Mucosa of rectum (tissue), 2 donors: ENCODE measurements at regions not wholly inside any gene's neighbourhood (a gene's known extent, or its start where the extent isn't known, plus 50 kb on each side); places are given as distances from the start of the nearest gene placed in this dataset.

Experiments used
- H3K27ac ChIP-seq, 2 donors: one replicate each; pipeline ENCODE4 v1.7.0; 2013; ENCODE audit warnings: inconsistent platforms in 2 of 2, low read depth in 2 of 2, low read length in 2 of 2
- H3K27me3 ChIP-seq, 2 donors: one replicate each; pipeline ENCODE4 v1.7.0; 2013; ENCODE audit warnings: low read length in 2 of 2; ENCODE audit not compliant: control insufficient read depth in 2 of 2, insufficient read depth in 2 of 2
- H3K36me3 ChIP-seq, 2 donors: one replicate each; pipeline ENCODE4 v1.7.0; 2013; ENCODE audit warnings: low read length in 2 of 2; ENCODE audit not compliant: control insufficient read depth in 2 of 2, insufficient read depth in 2 of 2
- H3K4me1 ChIP-seq, 2 donors: one replicate each; pipeline ENCODE4 v1.7.0; 2013; ENCODE audit warnings: low read length in 2 of 2, mild to moderate bottlenecking in 1 of 2; ENCODE audit not compliant: control insufficient read depth in 2 of 2, insufficient read depth in 2 of 2
- H3K4me3 ChIP-seq, 2 donors: one replicate each; pipeline ENCODE4 v1.7.0; 2013; ENCODE audit warnings: low read length in 2 of 2
- H3K9ac ChIP-seq, 2 donors: one replicate each; pipeline ENCODE4 v1.7.0; 2013; ENCODE audit warnings: low read length in 2 of 2, low read depth in 1 of 2, mild to moderate bottlenecking in 1 of 2
- H3K9me3 ChIP-seq, 2 donors: one replicate each; pipeline ENCODE4 v1.7.0; 2013; ENCODE audit warnings: low read length in 2 of 2; ENCODE audit not compliant: control insufficient read depth in 2 of 2
- donor health status: healthy.
- donor health status: Normal muscosa, but diverticular disease.

GRCh38 chr10:81026591-81026990 is 488.9 kb downstream of the SH2D4B start:
- no peaks in the 10 kb centered on the region for H3K9me3 ChIP-seq

GRCh38 chr10:81027223-81027622 is 489.5 kb downstream of the SH2D4B start:
- H3K4me3 ChIP-seq = no peak overlapping the region
- no peak overlapping the region for H3K27ac ChIP-seq
- no peak overlapping the region for H3K9ac ChIP-seq

More at GRCh38 chr10:81026591-81026990, 488.9 kb downstream of the SH2D4B start:
- Histone ChIP-seq H3K36me3 (no peaks in the 10 kb centered on the region), H3K27me3 (no peaks in the 10 kb centered on the region), H3K27ac (no peak overlapping the region), H3K4me3 (no peak overlapping the region), H3K4me1 (no peaks in the 10 kb centered on the region), H3K9ac (no peak overlapping the region)

GRCh38 chr10:81027706-81028105 is 490.0 kb downstream of the SH2D4B start:
- Histone ChIP-seq H3K36me3 (no peaks in the 10 kb centered on the region), H3K9me3 (no peaks in the 10 kb centered on the region), H3K9ac (no peak overlapping the region), H3K27me3 (no peaks in the 10 kb centered on the region), H3K4me3 (no peak overlapping the region), H3K27ac (no peak overlapping the region), H3K4me1 (no peaks in the 10 kb centered on the region)

More at GRCh38 chr10:81027223-81027622, 489.5 kb downstream of the SH2D4B start:
- no peaks in the 10 kb centered on the region for H3K4me1 ChIP-seq
- H3K36me3 ChIP-seq = no peaks in the 10 kb centered on the region
- no peaks in the 10 kb centered on the region for H3K27me3 ChIP-seq
- no peaks in the 10 kb centered on the region for H3K9me3 ChIP-seq

- Histone ChIP-seq H3K4me3 (no peak overlapping the region), H3K36me3 (no peaks in the 10 kb centered on the region), H3K27me3 (no peaks in the 10 kb centered on the region), H3K9me3 (peaks cover 0 to under 1% of the 10 kb centered on the region in 2 donors), H3K27ac (no peak overlapping the region), H3K9ac (no peak overlapping the region), H3K4me1 (no peaks in the 10 kb centered on the region)
Measured at GRCh38 chr10:81031774-81032173, 494.1 kb downstream of the SH2D4B start.

- H3K4me3 ChIP-seq = no peak overlapping the region
- H3K27me3 ChIP-seq = no peaks in the 10 kb centered on the region
- no peaks in the 10 kb centered on the region for H3K36me3 ChIP-seq
- peaks cover 0 to 2% of the 10 kb centered on the region in 2 donors for H3K9me3 ChIP-seq
- H3K4me1 ChIP-seq = no peaks in the 10 kb centered on the region
- H3K27ac ChIP-seq = no peak overlapping the region
- H3K9ac ChIP-seq = no peak overlapping the region
Measured at GRCh38 chr10:81034383-81034782, 496.7 kb downstream of the SH2D4B start.

GRCh38 chr10:81036257-81036656 is 498.6 kb downstream of the SH2D4B start:
- Histone ChIP-seq H3K36me3 (no peaks in the 10 kb centered on the region), H3K9me3 (peaks cover 0 to 2% of the 10 kb centered on the region in 2 donors), H3K27ac (no peak overlapping the region), H3K9ac (no peak overlapping the region), H3K27me3 (no peaks in the 10 kb centered on the region), H3K4me1 (peaks cover 4 to 5% of the 10 kb centered on the region in 2 donors), H3K4me3 (no peak overlapping the region)

- Histone ChIP-seq H3K9ac (no peak overlapping the region), H3K4me1 (peaks cover 5 to 20% of the 10 kb centered on the region in 2 donors), H3K36me3 (no peaks in the 10 kb centered on the region), H3K9me3 (peaks cover 0 to 2% of the 10 kb centered on the region in 2 donors), H3K27ac (no peak overlapping the region), H3K4me3 (no peak overlapping the region), H3K27me3 (no peaks in the 10 kb centered on the region)
Measured at GRCh38 chr10:81040031-81040430, 502.3 kb downstream of the SH2D4B start.

- no peak overlapping the region for H3K27ac ChIP-seq
- H3K27me3 ChIP-seq = no peaks in the 10 kb centered on the region
- no peak overlapping the region for H3K4me3 ChIP-seq
- no peak overlapping the region for H3K9ac ChIP-seq
- H3K4me1 ChIP-seq = peaks cover 5 to 20% of the 10 kb centered on the region in 2 donors
- peaks cover 0 to 2% of the 10 kb centered on the region in 2 donors for H3K9me3 ChIP-seq
- H3K36me3 ChIP-seq = no peaks in the 10 kb centered on the region
Measured at GRCh38 chr10:81040940-81041339, 503.2 kb downstream of the SH2D4B start.

GRCh38 chr10:81042647-81043046 is 504.9 kb downstream of the SH2D4B start:
- Histone ChIP-seq H3K4me3 (no peak overlapping the region), H3K36me3 (no peaks in the 10 kb centered on the region), H3K27ac (no peak overlapping the region), H3K27me3 (peaks cover 0 to 2% of the 10 kb centered on the region in 2 donors), H3K9ac (no peak overlapping the region), H3K4me1 (peaks cover 5 to 20% of the 10 kb centered on the region in 2 donors), H3K9me3 (no peaks in the 10 kb centered on the region)

GRCh38 chr10:81065474-81065873 is 527.8 kb downstream of the SH2D4B start:
- Histone ChIP-seq H3K27me3 (no peaks in the 10 kb centered on the region), H3K9me3 (no peaks in the 10 kb centered on the region), H3K4me1 (no peaks in the 10 kb centered on the region), H3K27ac (no peak overlapping the region), H3K36me3 (no peaks in the 10 kb centered on the region), H3K4me3 (no peak overlapping the region), H3K9ac (no peak overlapping the region)

GRCh38 chr10:81068460-81068859 is 530.8 kb downstream of the SH2D4B start:
- H3K4me3 ChIP-seq = no peak overlapping the region
- H3K4me1 ChIP-seq = no peaks in the 10 kb centered on the region
- no peaks in the 10 kb centered on the region for H3K9me3 ChIP-seq
- H3K36me3 ChIP-seq = no peaks in the 10 kb centered on the region
- no peak overlapping the region for H3K27ac ChIP-seq
- no peaks in the 10 kb centered on the region for H3K27me3 ChIP-seq
- no peak overlapping the region for H3K9ac ChIP-seq
